ENCODE measurements at regions not wholly inside any gene's neighbourhood (a gene's known extent, or its start where the extent isn't known, plus 50 kb on each side); places are given as distances from the start of the nearest gene placed in this dataset.
"Not testable (repeated sequence)": the region's sequence is repeated elsewhere in the genome, so short reads cannot be mapped to it uniquely, and the experiment has no call there.

GRCh38 chr2:196284144-196284844 is 112.9 kb upstream of the STK17B start:
- DNase-seq, result no peak

DNA sequence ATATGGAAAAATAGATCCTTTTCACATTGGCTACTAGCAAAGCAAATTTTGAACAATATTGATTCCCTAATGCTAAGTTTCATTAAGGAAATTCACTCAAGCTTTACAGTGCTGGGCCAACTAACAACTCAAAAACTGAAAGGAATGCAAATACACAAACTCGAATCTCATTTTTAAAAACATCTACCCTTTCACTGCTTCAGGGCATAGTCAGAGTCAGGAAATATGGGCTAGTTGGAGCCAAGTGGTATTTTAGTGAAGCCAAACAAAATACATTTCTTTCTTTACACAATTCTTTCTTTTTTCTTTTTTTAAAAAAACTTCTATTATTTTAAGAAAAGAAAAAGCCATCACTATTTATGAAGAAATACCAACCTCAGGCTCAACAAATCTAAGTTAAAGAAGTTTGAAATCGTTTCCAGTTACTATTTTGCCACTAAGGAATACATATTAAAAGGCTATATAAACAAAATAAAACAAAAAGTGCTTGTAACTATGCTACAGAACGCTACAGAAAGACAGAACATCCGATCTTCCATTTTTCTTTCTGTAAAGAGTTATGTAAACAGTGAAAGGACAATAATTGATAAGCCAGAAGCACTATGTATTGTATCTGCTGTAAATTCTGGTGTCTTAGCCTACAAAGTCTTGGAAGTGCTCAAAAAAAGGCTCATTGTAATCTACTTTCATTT is 113.6 kb upstream of the STK17B start:
- no peak for DNase-seq

- no peak for DNase-seq
Measured at GRCh38 chr2:196286821-196287220, 115.4 kb upstream of the STK17B start.

GRCh38 chr2:196287523-196287922 is 116.1 kb upstream of the STK17B start:
- DNase-seq, result no peak

DNA sequence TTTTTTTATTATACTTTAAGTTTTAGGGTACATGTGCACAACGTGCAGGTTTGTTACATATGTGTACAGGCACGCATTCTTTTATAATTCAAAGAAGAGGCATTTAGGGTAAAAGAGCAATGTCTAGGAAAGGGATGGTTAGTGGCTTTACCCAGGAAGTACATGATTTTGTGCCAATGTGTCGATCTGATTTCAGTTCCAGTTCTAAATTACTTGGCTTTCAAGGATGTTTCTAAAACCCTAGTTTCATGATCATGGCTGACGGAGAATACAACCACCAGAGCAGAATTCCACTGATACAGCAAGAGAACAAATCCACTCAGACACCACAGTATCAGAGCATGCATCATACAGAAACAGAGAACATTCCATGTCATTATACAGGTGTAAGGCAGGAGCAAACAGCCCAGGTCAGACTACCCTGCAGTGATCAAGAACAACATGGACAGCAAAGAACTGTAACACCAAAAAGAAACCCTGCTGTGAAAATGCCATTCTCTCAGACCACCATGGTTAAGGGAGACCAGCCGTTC is 116.7 kb upstream of the STK17B start:
- no peak for DNase-seq

DNA sequence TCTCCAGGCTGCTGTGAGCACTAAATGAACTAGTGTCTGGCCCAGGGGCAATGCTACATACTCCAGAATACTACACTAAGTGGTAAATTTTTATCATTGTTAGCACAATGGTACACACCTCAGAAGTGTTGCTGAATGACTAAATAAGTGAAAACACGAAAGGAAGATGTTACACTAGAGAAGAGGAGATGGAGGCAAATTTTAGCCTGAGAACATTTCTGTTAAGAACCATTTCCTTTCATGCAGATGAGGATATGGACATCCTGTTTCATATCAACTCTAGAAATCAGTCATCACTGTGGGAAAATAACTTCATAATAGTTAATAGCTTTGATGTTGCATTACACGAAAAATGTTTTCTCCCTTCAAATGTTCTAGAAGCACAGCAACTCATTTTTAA is 117.6 kb upstream of the STK17B start:
- no peak for DNase-seq

DNA sequence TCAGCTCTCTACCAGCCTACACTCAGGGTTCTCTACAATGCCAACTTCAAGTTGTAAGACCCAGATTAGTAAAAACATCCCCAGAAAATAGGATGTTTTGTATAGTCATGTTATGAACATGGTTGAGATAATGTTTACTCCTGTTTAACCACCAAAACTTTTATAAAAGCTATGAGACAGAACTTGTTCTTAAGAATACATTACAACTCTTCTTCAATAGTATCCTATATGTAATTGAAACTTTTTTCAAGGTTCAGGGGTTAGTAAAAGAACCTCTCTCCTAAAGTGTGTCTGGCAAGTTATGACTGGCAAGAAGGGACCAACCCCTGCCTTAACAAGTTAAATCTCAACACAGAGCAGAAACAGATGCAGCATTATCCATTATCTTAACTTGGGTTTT is 118.8 kb upstream of the STK17B start:
- DNase-seq, result no peak

DNA sequence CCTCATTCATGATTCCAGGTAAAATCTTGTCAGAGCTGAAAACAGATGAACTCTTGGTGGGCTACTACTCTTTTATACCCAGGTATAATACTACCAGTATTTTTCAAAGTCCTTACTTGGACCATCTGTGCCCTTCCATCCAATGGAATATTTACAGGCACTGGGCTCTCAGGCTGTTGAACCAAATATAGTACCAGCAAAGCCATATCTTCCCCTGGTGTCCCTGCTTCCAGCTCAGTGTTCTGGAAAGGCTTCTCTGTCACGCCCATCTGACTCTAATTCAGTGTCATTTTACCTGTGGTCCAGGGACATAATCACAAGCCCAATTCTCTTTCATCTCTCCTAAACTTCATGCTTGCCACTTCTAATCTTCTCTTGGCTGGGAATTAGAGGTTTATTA is 119.2 kb upstream of the STK17B start:
- no peak for DNase-seq

GRCh38 chr2:196291426-196291825 is 120.0 kb upstream of the STK17B start:
- DNase-seq, result no peak

DNA sequence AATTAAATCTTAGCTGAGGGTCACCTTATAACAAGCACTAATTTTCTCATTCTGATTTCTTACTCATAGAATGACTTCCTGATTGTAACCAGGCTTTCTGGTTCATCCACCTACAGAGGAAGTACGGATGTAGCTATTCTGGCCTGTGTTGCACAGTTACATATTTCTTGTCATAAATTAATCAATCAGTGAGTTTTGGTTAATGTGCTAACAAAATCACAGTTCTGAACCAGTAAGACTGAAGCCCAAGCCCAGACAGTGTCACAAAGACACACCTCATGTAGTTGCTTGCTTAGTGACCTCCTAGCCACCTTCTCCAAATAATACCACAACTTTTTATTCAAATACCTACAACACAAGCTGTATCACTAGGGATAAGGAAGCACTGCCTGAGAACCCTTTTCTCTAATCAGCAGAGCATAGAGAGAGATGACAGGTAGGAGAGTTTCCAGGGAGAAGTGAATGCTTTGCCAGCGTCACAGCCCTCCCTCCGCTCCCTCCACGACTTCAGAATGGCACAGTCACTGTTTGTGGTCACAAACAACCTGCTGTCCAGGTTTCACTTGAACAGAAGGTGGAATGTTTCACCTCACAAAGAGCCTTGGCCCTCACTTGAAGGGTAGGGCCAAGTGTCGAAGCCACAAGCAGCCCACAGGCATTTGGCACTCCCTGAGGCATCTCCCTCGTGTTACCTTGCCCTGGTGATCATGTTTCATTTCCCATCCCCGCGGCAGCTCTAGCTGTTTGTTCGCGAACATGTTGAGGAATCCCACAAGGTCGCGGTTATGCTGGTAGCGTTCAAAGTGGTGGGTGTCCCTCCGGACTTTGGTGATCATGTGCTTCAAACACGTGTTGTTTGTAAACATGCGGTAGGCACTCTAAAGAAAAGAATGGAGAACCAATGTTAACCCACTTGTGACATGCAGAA is 120.8 kb upstream of the STK17B start:
- DNase-seq, result no peak

DNA sequence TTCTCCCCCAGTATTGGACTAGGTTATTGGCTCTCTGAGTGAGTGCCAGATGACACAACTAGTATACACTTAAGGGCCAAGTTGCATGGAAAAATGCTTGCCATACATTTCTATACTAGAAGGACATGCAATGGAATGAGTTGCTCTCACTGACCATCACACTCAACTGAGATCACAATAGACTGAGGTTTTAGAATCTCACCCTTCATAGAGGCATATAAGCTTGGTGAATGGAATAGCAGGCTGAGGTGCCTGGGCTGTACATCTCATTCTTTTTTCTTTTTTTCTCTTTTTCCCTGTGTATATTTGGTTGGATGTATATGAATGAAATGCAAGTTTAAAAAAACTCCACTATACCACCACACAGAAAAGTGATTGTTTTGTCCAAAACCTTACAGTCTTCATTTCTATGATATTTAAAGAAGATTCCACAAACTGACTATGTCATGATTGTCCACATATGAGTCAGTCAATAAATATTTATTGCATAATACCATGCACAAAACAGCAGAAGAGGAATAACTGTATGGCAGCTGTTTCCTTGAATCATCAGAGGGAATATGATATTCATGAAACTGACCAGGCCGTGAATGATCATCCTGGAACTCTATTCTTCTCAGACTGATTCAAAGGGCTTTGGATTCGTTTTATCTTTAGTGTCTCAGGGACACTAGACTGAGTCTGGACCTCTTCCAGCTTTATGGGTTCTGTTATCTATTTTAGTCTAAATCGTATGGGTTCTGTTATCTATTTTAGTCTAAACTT is 122.6 kb upstream of the STK17B start:
- DNase-seq, result no peak

- no peak for DNase-seq
Measured at GRCh38 chr2:196294516-196294909, 123.1 kb upstream of the STK17B start.

- DNase-seq, result no peak
Measured at GRCh38 chr2:196295005-196295404, 123.6 kb upstream of the STK17B start.

GRCh38 chr2:196298106-196298723 is 126.8 kb upstream of the STK17B start:
- not testable (repeated sequence) for DNase-seq

DNA sequence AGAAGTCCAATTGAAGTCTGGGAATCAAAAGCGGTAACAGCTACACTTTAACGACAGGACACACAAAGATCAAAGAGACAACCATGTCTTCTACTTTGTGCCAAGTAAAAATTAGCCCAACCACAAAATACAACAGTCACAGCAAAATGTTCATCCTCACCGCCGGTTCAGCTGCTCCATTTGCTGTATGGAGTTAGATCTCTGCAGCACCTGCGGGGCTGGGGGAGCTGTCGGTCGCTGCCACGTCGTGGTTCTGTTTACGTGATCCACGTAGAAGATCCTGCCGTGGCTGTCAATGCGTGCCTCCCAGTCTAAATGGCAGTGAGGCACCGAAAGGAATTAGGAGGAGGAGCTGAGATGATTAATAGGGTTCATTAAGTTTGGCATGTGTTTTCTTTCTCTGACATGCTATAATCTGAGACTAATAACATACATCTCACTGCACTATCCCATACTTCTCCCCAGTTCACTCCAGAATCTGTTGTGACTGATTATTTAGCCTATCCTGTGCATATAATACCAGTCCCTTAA is 136.5 kb upstream of the STK17B start:
- no peak for DNase-seq

DNA sequence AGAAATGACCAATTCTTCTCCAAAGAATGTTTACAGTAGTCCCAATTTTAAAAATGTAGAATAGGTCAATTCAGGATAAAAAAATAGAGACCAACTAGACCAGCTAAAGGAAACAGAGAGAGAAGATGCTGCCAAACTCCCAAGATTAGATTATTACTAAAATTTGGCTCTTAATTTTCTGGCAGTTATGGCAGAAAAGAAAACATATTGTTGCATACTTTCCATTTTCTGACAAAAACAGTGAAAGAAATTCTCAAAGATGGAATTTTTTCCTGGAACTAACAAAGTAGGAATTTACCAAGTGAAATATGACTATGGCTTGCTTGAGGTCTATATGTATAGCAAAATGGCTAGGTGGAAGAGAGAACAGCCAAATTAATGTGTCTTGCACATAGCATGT is 138.3 kb upstream of the STK17B start:
- DNase-seq, result no peak

- DNase-seq, result no peak
Measured at GRCh38 chr2:196314157-196314556, 142.8 kb upstream of the STK17B start.

GRCh38 chr2:196314780-196315179 is 143.4 kb upstream of the STK17B start:
- DNase-seq, result no peak

- DNase-seq, result no peak
Measured at GRCh38 chr2:196315388-196316049, 144.1 kb upstream of the STK17B start.

GRCh38 chr2:196316050-196316430 is 144.7 kb upstream of the STK17B start:
- no peak for DNase-seq
